ENCODE measurements at regions not wholly inside any gene's neighbourhood (a gene's known extent, or its start where the extent isn't known, plus 50 kb on each side); places are given as distances from the start of the nearest gene placed in this dataset.

GRCh38 chr2:17413036-17413435, 105.2 kb downstream of the RAD51AP2 start:
- DNase-seq (ENCODE audit: extremely low spot score) = no peak
- CTCF ChIA-PET = interaction anchor here (0.7 to 1.6 kb wide), 2 partner anchors 10 to 15 kb away, joined by 3 to 4 read pairs; no protein-coding TSS in a partner anchor
- POLR2A ChIA-PET = no interaction called here
- TF ChIP-seq CTCF (IDR thresholded peaks at IDR 0.05; ENCODE audit: control extremely low read depth, extremely low read depth, low read depth, missing control alignments) = no peak

GRCh38 chr2:17401096-17401495, 117.1 kb downstream of the RAD51AP2 start:
- no peak for DNase-seq (ENCODE audit: extremely low spot score)
- ChIA-PET POLR2A (no interaction called here), CTCF (no interaction called here)
- no peak for TF ChIP-seq CTCF (IDR thresholded peaks at IDR 0.05; ENCODE audit: control extremely low read depth, extremely low read depth, low read depth, missing control alignments)

- no peak for DNase-seq (ENCODE audit: extremely low spot score)
- CTCF ChIA-PET = no interaction called here
- POLR2A ChIA-PET = no interaction called here
- TF ChIP-seq CTCF (IDR thresholded peaks at IDR 0.05; ENCODE audit: control extremely low read depth, extremely low read depth, low read depth, missing control alignments) = no peak
These were observed 119.5 kb downstream of the RAD51AP2 start for GRCh38 chr2:17398770-17399169.

GRCh38 chr2:17388798-17389197, 129.4 kb downstream of the RAD51AP2 start:
- no peak for TF ChIP-seq CTCF (IDR thresholded peaks at IDR 0.05; ENCODE audit: control extremely low read depth, extremely low read depth, low read depth, missing control alignments)
- DNase-seq (ENCODE audit: extremely low spot score) = no peak
- POLR2A ChIA-PET = no interaction called here
- CTCF ChIA-PET = no interaction called here

GRCh38 chr2:17387591-17387990, 130.6 kb downstream of the RAD51AP2 start:
- ChIA-PET CTCF (no interaction called here), POLR2A (no interaction called here)

GRCh38 chr2:17386771-17387170, 131.5 kb downstream of the RAD51AP2 start:
- DNase-seq (ENCODE audit: extremely low spot score) = no peak
- POLR2A ChIA-PET = no interaction called here
- CTCF ChIA-PET = no interaction called here
- TF ChIP-seq CTCF (IDR thresholded peaks at IDR 0.05; ENCODE audit: control extremely low read depth, extremely low read depth, low read depth, missing control alignments) = no peak

More at GRCh38 chr2:17387591-17387990, 130.6 kb downstream of the RAD51AP2 start:
- no peak for DNase-seq (ENCODE audit: extremely low spot score)
- no peak for TF ChIP-seq CTCF (IDR thresholded peaks at IDR 0.05; ENCODE audit: control extremely low read depth, extremely low read depth, low read depth, missing control alignments)

GRCh38 chr2:17380003-17380402, 138.2 kb downstream of the RAD51AP2 start:
- TF ChIP-seq CTCF (IDR thresholded peaks at IDR 0.05; ENCODE audit: control extremely low read depth, extremely low read depth, low read depth, missing control alignments) = no peak
- CTCF ChIA-PET = interaction anchor here (1.2 to 1.7 kb wide), 3 partner anchors 16 to 71 kb away, joined by 3 to 4 read pairs (median 3); no protein-coding TSS in a partner anchor
- POLR2A ChIA-PET = no interaction called here
- DNase-seq (ENCODE audit: extremely low spot score) = no peak

Measured in GM10248 (cell line).